CD14-positive monocyte (primary cell): ENCODE measurements at regions not wholly inside any gene's neighbourhood (a gene's known extent, or its start where the extent isn't known, plus 50 kb on each side); places are given as distances from the start of the nearest gene placed in this dataset.
A peak's percentile ranks its signal among the peaks of the same experiment; 100 is the strongest.

ENCODE experiments used
- DNase-seq, 3 donors: peaks; one replicate each; pipeline ENCODE4 v3.0.0-alpha.2; 2011 to 2022
- H2AFZ ChIP-seq: 2 replicates; pipeline ENCODE4 v1.6.0; 2012; ENCODE audit warnings: mild to moderate bottlenecking, low read depth, low read length, inconsistent platforms; ENCODE audit not compliant: insufficient read depth, poor library complexity, severe bottlenecking
- H3K27ac ChIP-seq, 2 donors: 1 replicate in 1 of 2; 2 replicates in 1 of 2; pipeline ENCODE4 v1.5.1; 2012 to 2013; ENCODE audit warnings: low read length in 2 of 2, control low read depth in 1 of 2, inconsistent platforms in 1 of 2, low read depth in 1 of 2, mild to moderate bottlenecking in 1 of 2
- H3K27me3 ChIP-seq, 2 donors: one replicate each; pipeline versions ENCODE4 v1.6.0 to v1.6.1; 2011 to 2013; ENCODE audit warnings: low read length in 2 of 2; ENCODE audit not compliant: control insufficient read depth in 2 of 2, insufficient read depth in 2 of 2
- H3K36me3 ChIP-seq, 2 donors: replicated peaks in 1 of 2; 1 replicate in 1 of 2; 2 replicates in 1 of 2; pipeline versions ENCODE4 v1.5.1 to v1.6.1; 2012 to 2013; ENCODE audit warnings: low read length in 2 of 2, control low read depth in 1 of 2, inconsistent platforms in 1 of 2, mild to moderate bottlenecking in 1 of 2; ENCODE audit not compliant: insufficient read depth in 2 of 2, control insufficient read depth in 1 of 2
- H3K4me1 ChIP-seq, 2 donors: 1 replicate in 1 of 2; 2 replicates in 1 of 2; pipeline versions ENCODE4 v1.5.1 to v1.6.1; 2012 to 2013; ENCODE audit warnings: low read length in 2 of 2, control low read depth in 1 of 2, inconsistent platforms in 1 of 2, mild to moderate bottlenecking in 1 of 2, moderate library complexity in 1 of 2; ENCODE audit not compliant: insufficient read depth in 2 of 2, control insufficient read depth in 1 of 2
- H3K4me2 ChIP-seq: replicated peaks from 2 replicates; pipeline ENCODE3; 2012; ENCODE audit warnings: low read length, moderate library complexity, mild to moderate bottlenecking; ENCODE audit not compliant: poor library complexity, severe bottlenecking; ENCODE audit errors: extremely low read depth
- H3K4me3 ChIP-seq, 3 experiments: fragments of 200-600 bp in 1 of 3; sonication (generic) in 1 of 3; replicated peaks in 1 of 3; 1 replicate in 2 of 3; 2 replicates in 1 of 3; pipeline ENCODE4 v1.5.1; 2011 to 2013; ENCODE audit warnings: low read length in 3 of 3, mild to moderate bottlenecking in 3 of 3, control low read depth in 2 of 3, low read depth in 2 of 3, inconsistent platforms in 1 of 3, moderate library complexity in 1 of 3
- H3K79me2 ChIP-seq: 2 replicates; pipeline ENCODE4 v1.6.0; 2012; ENCODE audit warnings: mild to moderate bottlenecking, control low read depth, inconsistent platforms, low read length, moderate library complexity; ENCODE audit not compliant: insufficient read depth
- H3K9ac ChIP-seq: 2 replicates; pipeline ENCODE4 v1.6.0; 2017; ENCODE audit warnings: low read length, mild to moderate bottlenecking; ENCODE audit not compliant: insufficient read depth, poor library complexity, severe bottlenecking
- H3K9me3 ChIP-seq, 2 donors: replicated peaks in 1 of 2; 1 replicate in 1 of 2; 2 replicates in 1 of 2; pipeline versions ENCODE4 v1.5.1 to v1.6.1; 2012 to 2013; ENCODE audit warnings: low read length in 2 of 2, control low read depth in 1 of 2; ENCODE audit not compliant: control insufficient read depth in 1 of 2, insufficient read depth in 1 of 2
- H4K20me1 ChIP-seq: 2 replicates; pipeline ENCODE4 v1.6.0; 2012; ENCODE audit warnings: mild to moderate bottlenecking, low read length, control low read depth, moderate library complexity; ENCODE audit not compliant: insufficient read depth
- H3K27ac Mint-ChIP-seq, 7 donors: one replicate each; pipeline ENCODE4 v1.8.0; 2020; ENCODE audit warnings: mild to moderate bottlenecking in 7 of 7, mixed read lengths in 7 of 7, moderate library complexity in 6 of 7, inconsistent platforms in 2 of 7
- H3K27me3 Mint-ChIP-seq, 3 donors: one replicate each; pipeline ENCODE4 v1.8.0; 2021 to 2022; ENCODE audit warnings: low read depth in 3 of 3, mild to moderate bottlenecking in 3 of 3, mixed read lengths in 3 of 3, moderate library complexity in 3 of 3, inconsistent platforms in 1 of 3
- H3K36me3 Mint-ChIP-seq, 2 donors: one replicate each; pipeline ENCODE4 v1.8.0; 2020; ENCODE audit warnings: mixed read lengths in 2 of 2, inconsistent platforms in 1 of 2, mild to moderate bottlenecking in 1 of 2
- H3K4me1 Mint-ChIP-seq: one replicate; pipeline ENCODE4 v1.8.0; 2020; ENCODE audit warnings: mild to moderate bottlenecking, mixed read lengths
- H3K4me3 Mint-ChIP-seq, 2 donors: one replicate each; pipeline ENCODE4 v1.8.0; 2020; ENCODE audit warnings: mild to moderate bottlenecking in 2 of 2, mixed read lengths in 2 of 2, moderate library complexity in 1 of 2
- H3K9me3 Mint-ChIP-seq, 7 donors: one replicate each; pipeline ENCODE4 v1.8.0; 2020 to 2022; ENCODE audit warnings: mixed read lengths in 7 of 7, mild to moderate bottlenecking in 6 of 7, moderate library complexity in 6 of 7, inconsistent platforms in 2 of 7
- WGBS: methylation state at CpG from one replicate; pipeline ENCODE4 v1.1.5; 2013; ENCODE audit warnings: missing lambda C conversion rate; ENCODE audit not compliant: insufficient coverage; 5-methylcytosine and 5-hydroxymethylcytosine counted together
- intact Hi-C, 2 donors: fragments of 100-400 bp; cut with micrococcal nuclease; formaldehyde crosslinking; loops; one replicate each; pipeline versions ENCODE4 v1.15.0 to v1.15.1; 2023
- TF ChIP-seq, protein P1 (sequence below): fragments of 200-600 bp; IDR thresholded peaks from one replicate; pipeline ENCODE4 v1.8.0; 2022; ENCODE audit warnings: antibody characterized with exemption, mild to moderate bottlenecking

GRCh38 chr6:144746902-144747469 is 461.9 kb downstream of the UTRN start:
- Mint-ChIP-seq H3K4me3 (no peak overlapping the region), H3K27ac (peak overlapping the region in 1 of 7 donors; percentile 30), H3K9me3 (no peaks in the 10 kb centered on the region), H3K4me1 (no peaks in the 10 kb centered on the region), H3K36me3 (peaks cover 47 to 52% of the 10 kb centered on the region in 2 donors), H3K27me3 (no peaks in the 10 kb centered on the region)
- H2AFZ ChIP-seq: no peak overlapping the region
- TF ChIP-seq, protein P1, sequence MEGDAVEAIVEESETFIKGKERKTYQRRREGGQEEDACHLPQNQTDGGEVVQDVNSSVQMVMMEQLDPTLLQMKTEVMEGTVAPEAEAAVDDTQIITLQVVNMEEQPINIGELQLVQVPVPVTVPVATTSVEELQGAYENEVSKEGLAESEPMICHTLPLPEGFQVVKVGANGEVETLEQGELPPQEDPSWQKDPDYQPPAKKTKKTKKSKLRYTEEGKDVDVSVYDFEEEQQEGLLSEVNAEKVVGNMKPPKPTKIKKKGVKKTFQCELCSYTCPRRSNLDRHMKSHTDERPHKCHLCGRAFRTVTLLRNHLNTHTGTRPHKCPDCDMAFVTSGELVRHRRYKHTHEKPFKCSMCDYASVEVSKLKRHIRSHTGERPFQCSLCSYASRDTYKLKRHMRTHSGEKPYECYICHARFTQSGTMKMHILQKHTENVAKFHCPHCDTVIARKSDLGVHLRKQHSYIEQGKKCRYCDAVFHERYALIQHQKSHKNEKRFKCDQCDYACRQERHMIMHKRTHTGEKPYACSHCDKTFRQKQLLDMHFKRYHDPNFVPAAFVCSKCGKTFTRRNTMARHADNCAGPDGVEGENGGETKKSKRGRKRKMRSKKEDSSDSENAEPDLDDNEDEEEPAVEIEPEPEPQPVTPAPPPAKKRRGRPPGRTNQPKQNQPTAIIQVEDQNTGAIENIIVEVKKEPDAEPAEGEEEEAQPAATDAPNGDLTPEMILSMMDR: no peak
- H3K36me3 ChIP-seq: peaks cover 53 to 69% of the 10 kb centered on the region in 2 donors
- no peak overlapping the region for H3K27ac ChIP-seq
- intact Hi-C loops: no loop called here
- no peaks in the 10 kb centered on the region for H3K79me2 ChIP-seq
- H3K4me3 ChIP-seq: no peak overlapping the region
- no CpG with 5 or more reads among the region's 1 CpG for WGBS
- no peak overlapping the region for H3K9ac ChIP-seq
- no peaks in the 10 kb centered on the region for H3K27me3 ChIP-seq
- H3K9me3 ChIP-seq: no peaks in the 10 kb centered on the region
- H3K4me2 ChIP-seq: no peak overlapping the region
- no peaks in the 10 kb centered on the region for H3K4me1 ChIP-seq
- peaks cover 85% of the 10 kb centered on the region for H4K20me1 ChIP-seq
- DNase-seq: no peak

DNA sequence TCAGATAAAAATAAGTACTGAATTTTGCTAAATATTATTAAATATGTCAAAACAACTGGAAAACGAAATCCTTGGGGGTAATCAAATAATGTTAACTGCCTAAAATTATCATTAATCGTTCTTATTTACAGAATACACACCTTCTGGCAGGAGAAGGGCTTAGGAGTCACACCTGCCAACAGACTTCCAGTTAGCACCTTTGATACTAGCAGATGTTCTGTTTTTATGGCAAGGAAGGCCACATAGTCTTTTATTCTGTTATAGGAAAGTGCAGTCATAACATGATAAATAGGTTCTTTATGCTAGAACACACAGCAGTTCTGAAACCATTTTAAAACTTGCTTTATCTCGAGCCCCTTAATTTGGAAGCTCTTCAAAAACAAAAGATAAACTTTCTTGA is 464.1 kb downstream of the UTRN start:
- H3K27ac ChIP-seq: no peak overlapping the region
- no peaks in the 10 kb centered on the region for H3K79me2 ChIP-seq
- no peak for DNase-seq
- peaks cover 66 to 69% of the 10 kb centered on the region in 2 donors for H3K36me3 Mint-ChIP-seq
- WGBS: no CpG with 5 or more reads among the region's 3 CpGs
- peaks cover 90% of the 10 kb centered on the region for H4K20me1 ChIP-seq
- H3K4me3 ChIP-seq: no peak overlapping the region
- no peak overlapping the region for H3K27ac Mint-ChIP-seq
- intact Hi-C loops: no loop called here
- H3K9ac ChIP-seq: no peak overlapping the region
- H3K9me3 Mint-ChIP-seq: no peaks in the 10 kb centered on the region
- H3K4me1 ChIP-seq: no peaks in the 10 kb centered on the region
- TF ChIP-seq, protein P1: no peak
- H3K4me2 ChIP-seq: no peak overlapping the region
- H3K4me1 Mint-ChIP-seq: no peaks in the 10 kb centered on the region
- H3K27me3 ChIP-seq: no peaks in the 10 kb centered on the region
- H3K27me3 Mint-ChIP-seq: no peaks in the 10 kb centered on the region
- H3K4me3 Mint-ChIP-seq: no peak overlapping the region
- H3K36me3 ChIP-seq: peaks cover 74 to 83% of the 10 kb centered on the region in 2 donors
- H3K9me3 ChIP-seq: no peaks in the 10 kb centered on the region
- H2AFZ ChIP-seq: no peak overlapping the region
